Stimulated activated CD4-positive, alpha-beta T cell treated with anti-CD3 and anti-CD28 coated beads, Interleukin-4, amount 100 ng/mL, for 48 hours (primary cell): ENCODE measurements at regions not wholly inside any gene's neighbourhood (a gene's known extent, or its start where the extent isn't known, plus 50 kb on each side); places are given as distances from the start of the nearest gene placed in this dataset.

Experiments
- DNase-seq, 2 donors: peaks; one replicate each; pipeline ENCODE4 v3.0.0-alpha.2; 2020; ENCODE audit warnings: low read depth in 2 of 2

GRCh38 chr6:133754298-133754697 is 134.6 kb upstream of the TCF21 start:
- DNase-seq: no peak

- no peak for DNase-seq
These were observed 132.7 kb upstream of the TCF21 start for GRCh38 chr6:133756078-133756695.

GRCh38 chr6:133757335-133757734 is 131.6 kb upstream of the TCF21 start:
- no peak for DNase-seq

GRCh38 chr6:133758815-133759335 is 130.0 kb upstream of the TCF21 start:
- DNase-seq: no peak

- DNase-seq: no peak
These were observed 129.4 kb upstream of the TCF21 start for GRCh38 chr6:133759524-133759923.

GRCh38 chr6:133761706-133762105 is 127.2 kb upstream of the TCF21 start:
- no peak for DNase-seq

- no peak for DNase-seq
These were observed 124.7 kb upstream of the TCF21 start for GRCh38 chr6:133764008-133764753.

- DNase-seq: no peak
These were observed 124.1 kb upstream of the TCF21 start for GRCh38 chr6:133764754-133765208.

GRCh38 chr6:133767357-133767970 is 121.4 kb upstream of the TCF21 start:
- no peak for DNase-seq

- DNase-seq: no peak
These were observed 120.1 kb upstream of the TCF21 start for GRCh38 chr6:133768656-133769295.

GRCh38 chr6:133769463-133769862 is 119.5 kb upstream of the TCF21 start:
- no peak for DNase-seq

GRCh38 chr6:133772567-133772966 is 116.3 kb upstream of the TCF21 start:
- no peak for DNase-seq

GRCh38 chr6:133773776-133774175 is 115.1 kb upstream of the TCF21 start:
- DNase-seq: no peak

GRCh38 chr6:133774356-133774755 is 114.6 kb upstream of the TCF21 start:
- DNase-seq: no peak

GRCh38 chr6:133778414-133779130 is 110.3 kb upstream of the TCF21 start:
- no peak for DNase-seq

GRCh38 chr6:133779916-133780695 is 108.8 kb upstream of the TCF21 start:
- DNase-seq: no peak

GRCh38 chr6:133786016-133786415 is 102.9 kb upstream of the TCF21 start:
- DNase-seq: no peak

GRCh38 chr6:133787122-133787521 is 101.8 kb upstream of the TCF21 start:
- DNase-seq: no peak

GRCh38 chr6:133787859-133788505 is 100.9 kb upstream of the TCF21 start:
- DNase-seq: no peak

- no peak for DNase-seq
These were observed 100.4 kb upstream of the TCF21 start for GRCh38 chr6:133788556-133788955.
